Small intestine (tissue), 7 donors: ENCODE measurements at regions not wholly inside any gene's neighbourhood (a gene's known extent, or its start where the extent isn't known, plus 50 kb on each side); places are given as distances from the start of the nearest gene placed in this dataset.

Experiments
- DNase-seq, 2 donors: peaks; one replicate each; pipeline versions ENCODE4 v3.0.0 to v3.0.0-alpha.2; 2013
- FAIRE-seq: peaks from 2 replicates; lab custom pipeline; 2012; peaks lifted over from hg19 to GRCh38; lab: Jason Lieb, UNC
- H3K27ac ChIP-seq, 3 donors: one replicate each; pipeline ENCODE4 v1.5.1; 2013; ENCODE audit warnings: low read length in 2 of 3, mild to moderate bottlenecking in 2 of 3, control low read depth in 1 of 3, inconsistent platforms in 1 of 3, low read depth in 1 of 3, moderate library complexity in 1 of 3
- H3K27me3 ChIP-seq, 3 donors: one replicate each; pipeline ENCODE4 v1.6.1; 2013; ENCODE audit warnings: low read length in 3 of 3, inconsistent platforms in 1 of 3; ENCODE audit not compliant: control insufficient read depth in 3 of 3, insufficient read depth in 3 of 3
- H3K36me3 ChIP-seq, 3 donors: one replicate each; pipeline ENCODE4 v1.6.1; 2013; ENCODE audit warnings: low read length in 3 of 3, inconsistent platforms in 1 of 3, low read depth in 1 of 3, mild to moderate bottlenecking in 1 of 3, moderate library complexity in 1 of 3; ENCODE audit not compliant: control insufficient read depth in 3 of 3, insufficient read depth in 2 of 3
- H3K4me1 ChIP-seq, 3 donors: one replicate each; pipeline ENCODE4 v1.6.1; 2013; ENCODE audit warnings: low read length in 2 of 3, inconsistent platforms in 1 of 3, low read depth in 1 of 3, mild to moderate bottlenecking in 1 of 3, moderate library complexity in 1 of 3; ENCODE audit not compliant: control insufficient read depth in 3 of 3, insufficient read depth in 2 of 3
- H3K4me3 ChIP-seq, 3 donors: one replicate each; pipeline ENCODE4 v1.5.1; 2013; ENCODE audit warnings: low read length in 3 of 3, control low read depth in 1 of 3, inconsistent platforms in 1 of 3, low read depth in 1 of 3, mild to moderate bottlenecking in 1 of 3, moderate library complexity in 1 of 3
- H3K9me3 ChIP-seq, 2 donors: one replicate each; pipeline ENCODE4 v1.6.1; 2013; ENCODE audit warnings: low read depth in 1 of 2, low read length in 1 of 2; ENCODE audit not compliant: control insufficient read depth in 2 of 2, insufficient read depth in 1 of 2
- WGBS, 3 donors: extraction: QIAGEN DNeasy Blood & Tissue Kit; methylation state at CpG; one replicate each; pipeline ENCODE4 v1.1.7; 2013; 5-methylcytosine and 5-hydroxymethylcytosine counted together
- donor health status: healthy with polysubstance abuse.
- donor health status: control.
- donor health status: control.
- donor health status: Bipolar disorder and iron deficiency.
- donor health status: healthy.

DNA sequence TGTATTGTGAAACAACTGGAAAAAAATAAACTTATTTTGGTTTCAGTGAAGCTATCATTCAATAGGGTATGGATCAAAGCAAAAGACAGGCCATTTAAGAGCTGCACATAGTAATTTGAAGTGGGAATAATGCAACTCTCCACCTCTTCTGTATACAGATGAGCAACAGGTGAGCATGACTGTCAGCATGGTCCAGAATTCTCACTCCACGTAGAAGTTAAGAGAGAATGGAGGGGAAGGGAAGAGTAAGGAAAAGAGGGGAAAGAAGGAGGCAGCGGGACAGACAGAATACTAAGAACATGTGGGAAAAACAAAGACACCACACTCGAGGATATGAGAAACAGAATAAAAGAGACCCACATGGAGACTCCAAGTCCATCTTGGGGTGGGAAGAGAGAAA is 396.1 kb upstream of the GRIA1 start:
- H3K36me3 ChIP-seq = no peaks in the 10 kb centered on the region
- H3K4me3 ChIP-seq = no peak overlapping the region
- no peaks in the 10 kb centered on the region for H3K4me1 ChIP-seq
- H3K27me3 ChIP-seq = no peaks in the 10 kb centered on the region
- no peak overlapping the region for H3K27ac ChIP-seq
- FAIRE-seq (no peak), DNase-seq (no peak)
- no peaks in the 10 kb centered on the region for H3K9me3 ChIP-seq
- WGBS, 3 donors = 56 to 81% (median 63%) methylated on average over 3 of the region's 3 CpGs

DNA sequence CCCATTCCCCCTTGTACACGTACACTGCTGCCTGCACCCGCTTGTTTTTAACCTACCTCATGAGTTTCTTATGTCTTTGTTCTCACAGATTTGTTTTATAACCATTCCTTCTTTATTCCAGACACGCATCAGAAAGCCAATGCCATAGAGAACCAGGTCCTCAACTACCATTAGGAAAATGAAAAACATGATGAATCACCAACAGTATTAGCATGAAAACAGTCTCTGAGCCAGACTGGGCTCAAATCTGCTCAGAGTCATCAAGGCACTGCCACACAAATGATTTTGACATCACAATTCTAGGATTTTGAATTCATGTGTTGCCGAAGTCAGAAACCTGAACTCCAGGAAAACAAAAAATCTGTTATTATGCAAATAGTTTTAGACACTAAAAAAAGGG is 394.1 kb upstream of the GRIA1 start:
- DNase-seq (no peak), FAIRE-seq (no peak)
- Histone ChIP-seq H3K27ac (no peak overlapping the region), H3K36me3 (no peaks in the 10 kb centered on the region), H3K9me3 (no peaks in the 10 kb centered on the region), H3K4me1 (no peaks in the 10 kb centered on the region), H3K27me3 (no peaks in the 10 kb centered on the region), H3K4me3 (no peak overlapping the region)
- 86 to 91% (median 91%) methylated on average over 4 of the region's 4 CpGs for WGBS, 3 donors

DNA sequence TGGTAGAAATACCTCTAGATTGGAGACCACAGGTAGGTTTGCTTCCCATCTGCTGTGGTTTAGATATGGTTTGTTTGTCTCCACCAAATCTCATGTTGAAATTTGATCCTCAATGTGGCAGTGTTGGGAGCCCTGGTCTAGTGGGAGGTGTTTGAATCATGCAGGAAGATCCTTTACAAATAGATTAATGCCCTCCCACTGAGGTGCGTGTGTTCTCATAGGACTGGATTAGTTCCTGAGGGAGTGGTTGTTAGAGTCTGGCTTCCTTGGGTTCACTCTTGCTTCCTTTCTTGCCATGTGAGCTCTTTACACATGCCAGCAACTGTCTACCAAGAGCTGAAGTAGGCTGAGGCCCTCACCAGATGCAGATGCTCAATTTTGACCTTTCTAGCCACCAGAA is 391.1 kb upstream of the GRIA1 start:
- no peaks in the 10 kb centered on the region for H3K4me1 ChIP-seq
- no peak overlapping the region for H3K4me3 ChIP-seq
- 29 to 63% (median 44%) methylated on average over 1 of the region's 1 CpG for WGBS, 3 donors
- H3K27ac ChIP-seq = no peak overlapping the region
- H3K9me3 ChIP-seq = no peaks in the 10 kb centered on the region
- DNase-seq (no peak), FAIRE-seq (no peak)
- H3K27me3 ChIP-seq = no peaks in the 10 kb centered on the region
- no peaks in the 10 kb centered on the region for H3K36me3 ChIP-seq

DNA sequence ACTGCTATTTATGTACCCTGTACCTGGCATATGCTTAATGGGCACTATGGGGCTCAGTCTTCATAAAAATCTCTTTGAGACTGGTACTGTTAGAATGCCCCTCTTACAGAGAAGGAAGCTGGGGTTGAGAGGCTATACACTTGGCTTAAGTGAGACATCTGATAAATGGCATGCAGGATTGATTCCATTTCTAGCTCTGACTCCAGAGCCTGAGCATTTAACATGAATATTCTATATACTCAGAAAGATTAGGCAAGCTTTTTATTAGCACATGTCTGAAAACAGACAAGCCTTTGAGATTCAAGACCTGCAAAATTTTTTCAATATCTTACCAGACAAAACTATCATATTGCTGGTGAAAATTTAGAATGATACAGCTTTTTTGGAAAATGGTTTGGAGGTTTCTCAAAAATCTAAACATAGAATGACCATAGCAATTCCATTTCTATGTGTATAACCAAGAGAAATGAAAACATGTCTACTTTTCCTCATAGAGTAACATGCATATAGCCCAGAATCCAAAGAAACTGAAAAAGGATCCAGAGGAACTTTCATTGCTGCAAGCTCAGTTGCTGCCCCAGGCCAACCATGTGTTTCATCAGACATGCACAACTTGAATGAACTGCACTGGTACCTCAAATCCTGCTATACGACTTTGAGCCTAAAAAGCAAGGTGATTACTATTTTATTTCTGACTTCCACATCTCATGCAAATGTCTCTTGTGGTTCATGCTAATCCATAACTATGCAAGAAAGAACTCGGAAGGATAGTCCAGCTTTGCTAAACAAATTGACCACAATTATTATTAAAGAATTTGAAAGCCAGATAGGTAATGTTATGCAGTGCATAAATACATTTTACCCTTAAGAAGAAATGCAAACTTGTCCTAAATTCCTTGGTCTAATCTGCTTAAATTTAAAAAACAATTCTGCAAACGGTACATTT is 389.0 kb upstream of the GRIA1 start:
- no peak for FAIRE-seq
- Histone ChIP-seq H3K27me3 (no peaks in the 10 kb centered on the region), H3K27ac (no peak overlapping the region), H3K9me3 (no peaks in the 10 kb centered on the region), H3K4me3 (no peak overlapping the region), H3K4me1 (no peaks in the 10 kb centered on the region), H3K36me3 (no peaks in the 10 kb centered on the region)
- no peak for DNase-seq
- 68 to 81% (median 71%) methylated on average over 3 of the region's 3 CpGs for WGBS, 3 donors

DNA sequence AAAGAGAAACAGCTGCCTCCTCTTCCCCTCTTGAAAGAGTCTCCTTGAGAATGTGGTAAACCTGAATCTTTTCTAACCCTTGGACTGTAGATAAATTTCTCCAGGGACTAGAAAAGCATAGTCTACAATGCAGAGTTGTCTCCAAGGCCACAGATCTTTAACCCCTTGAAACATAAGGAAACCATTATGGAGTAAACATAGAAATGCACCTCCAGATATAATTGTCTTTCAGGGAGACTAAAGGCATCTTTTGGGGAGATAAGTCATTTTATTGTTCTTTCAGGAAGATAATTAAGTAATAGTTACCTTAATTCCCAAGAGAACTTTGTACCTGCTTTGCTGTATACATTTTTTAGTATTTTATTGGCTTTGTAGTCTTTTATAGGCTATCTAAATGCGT is 373.6 kb upstream of the GRIA1 start:
- DNase-seq (peak in 1 of 2 donors; percentile 56), FAIRE-seq (no peak)
- no peaks in the 10 kb centered on the region for H3K4me1 ChIP-seq
- H3K36me3 ChIP-seq = no peaks in the 10 kb centered on the region
- no peaks in the 10 kb centered on the region for H3K9me3 ChIP-seq
- no peak overlapping the region for H3K4me3 ChIP-seq
- H3K27ac ChIP-seq = no peak overlapping the region
- no peaks in the 10 kb centered on the region for H3K27me3 ChIP-seq
- WGBS, 3 donors = 9 to 57% (median 19%) methylated on average over 1 of the region's 1 CpG

DNA sequence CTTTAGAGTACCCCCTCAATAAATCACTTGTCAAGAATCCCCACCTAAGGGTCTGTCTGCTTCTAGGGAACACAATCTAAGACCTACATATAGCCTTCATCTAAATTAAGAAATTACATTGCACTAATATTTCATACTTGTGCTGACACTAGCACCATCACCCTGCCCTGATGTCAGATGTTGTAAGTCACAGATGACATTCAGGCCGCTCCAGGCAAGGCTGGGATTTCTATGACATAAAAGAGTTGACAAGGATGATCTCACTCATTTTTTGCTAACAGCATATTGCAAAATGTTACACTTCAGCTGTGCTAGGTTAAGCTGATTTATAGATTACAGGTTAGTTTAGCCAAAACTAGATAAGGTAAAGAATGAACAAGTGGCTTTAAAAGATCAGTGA is 372.5 kb upstream of the GRIA1 start:
- FAIRE-seq = no peak
- Histone ChIP-seq H3K4me3 (no peak overlapping the region), H3K27ac (no peak overlapping the region), H3K36me3 (no peaks in the 10 kb centered on the region), H3K9me3 (no peaks in the 10 kb centered on the region), H3K27me3 (no peaks in the 10 kb centered on the region), H3K4me1 (no peaks in the 10 kb centered on the region)
- WGBS, 3 donors = 78 to 89% (median 88%) methylated on average over 1 of the region's 1 CpG
- DNase-seq = peak in 1 of 2 donors; percentile 10

DNA sequence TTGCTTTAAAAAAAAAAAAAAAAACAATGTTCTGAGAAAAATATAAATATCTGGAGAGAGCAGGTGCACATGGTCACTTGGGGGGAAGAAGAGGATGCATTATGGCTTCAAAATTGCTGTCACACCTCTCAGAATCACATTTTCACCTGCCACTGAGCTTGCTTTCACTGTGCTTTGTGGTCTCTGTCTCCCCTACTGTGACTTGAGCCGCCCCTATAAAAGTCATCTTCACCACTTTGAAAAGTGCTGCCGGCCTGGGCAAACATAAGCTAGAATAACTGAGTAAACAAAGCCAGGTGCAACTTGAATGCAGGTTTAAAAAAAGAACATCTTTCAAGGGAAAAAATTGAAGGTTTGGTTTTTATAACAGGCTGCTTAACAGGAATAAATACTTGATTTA is 368.1 kb upstream of the GRIA1 start:
- H3K4me3 ChIP-seq = no peak overlapping the region
- no peaks in the 10 kb centered on the region for H3K27me3 ChIP-seq
- H3K4me1 ChIP-seq = no peaks in the 10 kb centered on the region
- WGBS, 3 donors = 10 to 14% (median 12%) methylated on average over 2 of the region's 2 CpGs
- DNase-seq = no peak
- H3K36me3 ChIP-seq = no peaks in the 10 kb centered on the region
- no peak for FAIRE-seq
- H3K27ac ChIP-seq = no peak overlapping the region
- no peaks in the 10 kb centered on the region for H3K9me3 ChIP-seq

DNA sequence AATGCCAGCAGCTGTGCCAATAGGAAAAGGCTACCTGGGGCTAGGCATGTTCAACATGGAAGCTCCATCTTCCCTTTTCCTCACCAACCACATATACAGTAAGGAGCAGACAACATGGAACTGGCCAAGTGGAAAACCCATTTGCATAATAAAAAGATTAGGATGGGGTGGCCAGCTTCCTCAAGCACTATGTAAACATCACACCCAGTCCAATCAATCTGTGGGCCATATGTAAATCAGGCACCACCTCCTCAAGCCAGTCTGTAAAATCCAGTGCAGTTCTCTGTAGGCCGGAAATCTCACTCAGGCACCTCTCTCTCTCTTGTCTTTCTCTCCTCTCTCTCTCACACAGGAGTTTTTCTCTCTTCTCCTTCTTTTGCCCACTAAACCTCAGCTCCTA is 360.2 kb upstream of the GRIA1 start:
- Histone ChIP-seq H3K4me3 (no peak overlapping the region), H3K36me3 (no peaks in the 10 kb centered on the region), H3K4me1 (no peaks in the 10 kb centered on the region), H3K27ac (no peak overlapping the region), H3K27me3 (no peaks in the 10 kb centered on the region), H3K9me3 (no peaks in the 10 kb centered on the region)
- FAIRE-seq (no peak), DNase-seq (no peak)
- 67 to 85% (median 79%) methylated on average over 1 of the region's 1 CpG for WGBS, 3 donors
